NOMO-1 (cell line): ENCODE measurements at regions not wholly inside any gene's neighbourhood (a gene's known extent, or its start where the extent isn't known, plus 50 kb on each side); places are given as distances from the start of the nearest gene placed in this dataset.

Experiments used
- DNase-seq, 2 experiments: peaks; one replicate each; lab custom pipeline; 2025; ENCODE audit not compliant: unreplicated experiment in 2 of 2; lab: John Stamatoyannopoulos, UW

DNA sequence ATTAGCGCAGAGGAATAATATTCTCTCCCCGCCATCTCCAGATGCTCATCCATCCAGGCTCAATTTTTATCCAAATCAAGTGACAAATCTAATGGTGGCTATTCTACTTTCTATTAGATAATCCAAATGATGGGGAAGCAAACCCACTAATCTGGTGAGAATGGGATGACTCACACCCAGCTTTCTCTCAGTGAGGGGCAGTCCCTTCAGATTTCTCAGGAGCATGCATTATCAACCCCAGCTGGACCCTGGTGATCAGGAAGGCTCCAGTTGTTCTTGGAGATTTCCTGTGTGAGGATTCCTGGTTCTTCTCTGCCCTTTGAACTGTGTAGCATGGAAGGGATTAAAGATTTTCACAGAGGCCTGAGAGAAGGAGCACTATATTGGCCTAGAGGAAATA, 358.0 kb downstream of the WDR72 start:
- DNase-seq: no peak

DNA sequence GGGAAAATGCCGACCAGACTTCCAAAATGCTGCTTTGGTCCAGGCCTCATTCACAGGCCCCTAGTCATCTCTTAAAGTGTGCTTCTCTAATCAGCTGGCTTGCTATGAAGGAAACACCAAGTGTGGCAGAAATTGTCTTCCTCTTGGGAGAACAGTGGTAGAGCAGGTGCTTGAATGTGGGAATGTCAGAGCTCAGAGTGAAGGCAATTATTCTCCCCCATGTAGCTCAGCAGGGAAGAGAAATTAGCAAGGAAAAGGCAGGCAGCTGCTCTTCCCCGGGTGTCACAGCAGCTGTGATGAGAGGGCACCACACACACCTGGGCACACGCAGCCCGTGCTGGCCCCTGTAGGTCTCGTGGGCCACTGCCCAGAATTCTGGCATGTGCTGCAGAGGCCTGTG, 358.5 kb downstream of the WDR72 start:
- no peak for DNase-seq

DNA sequence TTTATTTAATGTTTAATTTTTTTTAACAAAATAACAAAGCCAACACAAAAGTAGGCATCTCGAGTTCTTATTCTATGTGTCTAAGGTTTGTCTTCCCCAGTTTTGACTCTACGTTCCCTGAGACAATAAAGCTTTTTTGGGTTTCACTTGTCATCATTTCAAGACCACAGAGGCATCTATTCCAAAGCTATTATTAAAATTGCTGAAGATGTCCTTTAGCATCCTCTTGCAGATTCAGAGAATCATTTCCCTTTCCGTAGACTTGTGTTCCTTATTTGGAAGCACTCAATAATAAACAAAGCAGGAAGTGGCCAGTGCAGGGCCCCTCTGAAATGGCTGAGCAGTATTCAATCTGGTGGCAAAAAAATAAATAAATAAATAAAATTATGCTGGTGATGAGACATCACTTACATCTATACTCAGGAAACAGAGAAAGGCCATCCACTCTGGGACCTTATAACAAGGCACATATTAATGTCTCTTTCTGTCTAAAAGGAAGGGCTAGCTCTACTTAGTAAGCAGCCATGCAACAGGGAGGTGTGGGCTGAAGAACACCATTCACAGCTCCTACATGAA, 362.3 kb downstream of the WDR72 start:
- DNase-seq: no peak

DNA sequence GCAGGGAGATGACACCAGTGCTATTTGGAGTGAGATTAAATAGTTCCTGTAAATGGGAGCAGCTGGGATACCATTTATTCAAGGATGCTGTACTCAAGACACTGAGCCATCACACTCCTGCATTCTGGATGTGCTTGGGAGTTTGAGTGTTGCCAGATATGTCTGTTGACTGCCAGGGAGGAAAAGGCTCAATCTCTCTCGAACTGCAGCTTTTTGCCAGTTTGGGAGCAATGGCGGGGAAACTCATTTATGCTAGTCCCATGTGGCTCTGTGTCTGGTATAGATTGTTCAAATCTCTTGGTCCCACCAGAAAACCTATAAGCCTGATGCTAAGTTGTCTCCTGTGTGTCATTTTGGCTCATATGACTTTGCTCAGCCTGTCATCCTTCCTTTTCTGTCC, 363.6 kb downstream of the WDR72 start:
- no peak for DNase-seq

DNA sequence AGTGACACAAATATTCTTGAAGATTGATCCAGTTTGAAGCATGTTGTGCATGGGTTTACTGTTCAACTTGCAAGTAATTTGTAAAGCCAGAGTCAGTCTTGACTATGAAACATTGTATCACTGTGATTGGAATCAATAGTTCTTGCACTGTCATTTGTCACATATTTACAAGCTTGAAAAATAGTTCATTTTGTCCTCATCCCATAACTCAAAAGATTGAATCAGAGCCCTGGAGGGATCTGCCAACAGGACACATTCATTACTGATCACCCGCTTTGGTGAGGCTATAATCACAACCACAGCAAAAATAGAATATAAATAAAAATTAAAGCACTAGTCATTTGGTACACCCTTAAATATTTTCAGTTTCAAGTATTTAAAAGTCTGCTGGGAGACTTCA, 368.9 kb downstream of the WDR72 start:
- no peak for DNase-seq

DNA sequence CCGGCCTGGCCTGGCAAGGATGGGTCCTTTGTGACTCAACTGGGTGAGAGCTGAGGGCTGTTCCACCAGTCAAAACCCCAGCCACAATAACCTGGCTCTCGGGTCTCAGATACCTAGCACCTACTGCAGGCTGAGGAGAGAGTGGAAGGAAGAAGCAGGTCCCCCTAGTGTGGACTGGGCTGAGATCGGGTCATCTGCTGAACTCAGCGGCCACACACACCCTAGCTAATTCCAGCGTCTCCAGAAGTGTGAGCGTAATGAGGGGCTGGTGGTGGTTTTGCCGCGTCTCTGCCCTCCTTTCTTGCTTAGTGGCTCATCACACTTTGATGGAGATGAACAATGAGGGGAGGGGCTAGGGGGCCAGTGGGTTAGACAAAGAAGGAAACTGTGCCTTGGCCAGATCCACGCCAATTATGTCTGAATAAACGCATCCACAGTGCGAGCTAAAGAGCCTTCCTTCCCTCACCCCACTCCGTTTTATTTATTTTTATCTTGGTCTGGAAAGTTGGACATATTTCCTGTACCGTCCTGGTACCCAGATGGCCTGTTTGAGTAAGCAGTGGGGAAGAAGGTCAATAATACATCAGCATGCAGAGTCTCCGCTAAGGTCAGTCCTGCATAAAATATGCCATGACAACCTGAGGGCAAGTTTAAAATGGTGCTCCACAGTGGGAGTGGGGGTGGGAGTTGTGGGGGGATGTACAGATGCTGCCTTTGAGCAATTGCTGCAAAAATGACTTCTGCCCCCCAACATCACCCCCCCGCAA, 370.0 kb downstream of the WDR72 start:
- DNase-seq: no peak

DNA sequence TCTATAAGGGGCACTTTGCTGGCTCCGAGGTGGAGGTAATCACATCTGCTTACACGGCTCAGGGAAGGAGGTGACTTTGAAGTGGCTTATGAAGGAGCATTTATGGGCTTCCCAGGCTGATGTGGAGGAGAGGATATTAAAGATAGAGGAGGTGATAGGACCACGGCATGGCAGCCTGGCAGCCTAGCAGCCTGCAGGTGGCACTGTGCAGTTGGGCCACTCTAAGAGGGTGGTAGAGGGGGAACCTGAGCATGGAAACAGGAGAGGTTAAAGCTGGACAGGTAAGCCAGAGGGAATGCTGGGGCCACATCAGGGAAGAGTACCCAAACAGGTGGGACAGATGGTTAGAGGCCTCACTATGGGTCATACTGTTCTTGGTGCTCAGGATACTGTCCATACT, 375.0 kb downstream of the WDR72 start:
- no peak for DNase-seq

DNA sequence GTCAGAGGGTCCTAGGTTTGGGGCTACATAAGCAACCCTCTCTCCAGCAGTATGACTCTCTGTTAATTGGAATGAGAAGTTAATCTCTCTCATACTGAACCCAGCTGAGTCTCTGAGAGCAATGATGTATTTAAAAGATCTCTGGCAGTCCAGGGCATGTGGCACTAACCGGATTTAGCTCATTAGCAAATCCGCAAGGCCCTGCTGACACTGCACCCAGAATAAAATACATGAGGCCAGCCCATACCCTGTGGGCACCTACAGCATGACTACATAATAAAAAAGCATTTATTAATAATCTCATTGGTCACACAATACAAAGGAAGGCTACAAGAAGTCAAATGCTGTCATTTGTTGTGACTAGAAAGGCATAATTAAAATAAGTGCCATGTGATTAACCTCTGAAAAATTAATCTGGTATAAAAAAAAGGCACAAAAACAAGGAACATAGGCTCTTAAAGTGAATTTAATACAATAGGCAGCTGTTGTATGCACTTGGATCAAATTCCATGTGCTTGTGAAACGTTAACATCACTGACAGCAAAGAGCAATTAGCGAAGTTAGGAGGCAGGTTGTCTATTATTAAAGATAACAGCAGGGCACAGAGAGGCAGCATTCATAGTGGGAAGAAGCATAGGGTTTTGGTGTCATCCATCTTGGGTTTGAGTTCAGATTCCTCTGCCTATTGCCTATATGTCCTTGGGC, 381.2 kb downstream of the WDR72 start:
- DNase-seq: no peak

DNA sequence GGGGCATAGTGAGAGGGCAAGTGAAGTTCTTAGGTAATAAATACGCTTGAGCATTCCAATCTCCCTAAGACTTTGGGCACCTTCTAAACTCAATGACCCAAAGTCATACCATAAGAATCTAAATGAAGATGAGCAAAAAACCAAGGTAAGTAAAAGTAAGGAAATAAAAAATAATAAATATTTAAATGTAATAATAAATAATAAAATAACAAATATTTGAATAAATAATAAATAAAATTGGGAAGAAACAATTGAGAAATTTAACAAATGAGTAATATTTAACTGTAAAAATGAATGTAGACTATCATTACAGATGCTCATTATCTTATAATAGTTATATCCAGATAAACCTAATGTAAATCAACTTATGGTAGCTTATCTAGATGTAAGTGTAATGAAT, 391.7 kb downstream of the WDR72 start:
- DNase-seq: no peak

DNA sequence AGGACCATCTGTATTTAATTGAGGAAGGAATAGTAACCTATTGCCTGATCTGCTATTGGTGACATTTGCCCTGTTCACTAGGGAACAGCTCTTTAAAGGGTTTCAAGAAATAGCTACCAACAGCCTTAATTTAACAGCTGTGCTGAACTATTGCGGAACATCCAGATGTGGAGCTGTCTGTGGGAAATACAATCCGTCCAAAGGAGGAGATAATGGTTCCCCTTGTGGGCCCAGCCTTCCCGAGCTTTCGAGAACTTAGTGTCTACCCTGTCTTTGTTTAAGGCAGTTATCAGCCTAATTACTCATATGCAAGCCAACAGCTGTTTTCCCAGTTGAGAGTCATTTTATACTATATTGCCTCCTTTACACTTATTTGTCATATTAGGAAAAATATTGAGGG, 398.6 kb downstream of the WDR72 start:
- DNase-seq: no peak

DNA sequence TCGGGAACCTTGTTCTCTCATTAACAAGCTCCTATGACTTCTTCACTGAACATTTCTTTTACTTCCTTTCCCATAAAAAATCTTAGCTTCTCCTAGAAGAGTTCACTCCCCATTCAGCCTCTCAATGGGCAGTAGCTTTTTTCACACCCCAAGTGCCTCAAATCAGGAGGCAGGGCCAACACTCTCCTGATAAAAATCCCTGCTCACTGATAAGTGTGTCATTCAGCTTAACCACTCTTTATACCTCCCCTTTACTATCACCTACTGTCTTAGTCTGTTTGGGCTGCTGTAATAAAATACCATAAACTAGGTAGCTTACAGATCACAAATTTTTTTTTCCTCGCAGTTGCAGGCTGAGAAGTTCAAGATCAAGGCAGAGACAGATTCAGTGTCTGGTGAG, 400.4 kb downstream of the WDR72 start:
- DNase-seq: no peak

DNA sequence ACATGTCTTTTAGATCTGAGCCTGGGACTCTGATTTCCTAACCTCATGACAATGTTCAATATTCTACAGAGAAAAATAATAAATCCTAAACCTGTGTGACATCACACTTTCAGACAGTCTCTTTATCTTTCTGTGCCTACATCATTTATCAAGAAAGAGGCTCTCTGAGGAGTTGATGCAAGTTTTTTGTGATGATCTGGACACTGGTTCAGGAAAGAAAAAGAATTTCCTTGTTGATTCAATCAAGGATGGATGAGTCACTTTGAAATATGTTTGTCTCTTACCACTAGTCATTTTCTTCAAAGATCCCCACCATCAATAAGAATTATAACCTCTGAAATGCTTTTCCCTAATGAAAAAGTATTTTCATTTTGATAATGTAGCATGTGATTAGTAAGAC, 404.6 kb downstream of the WDR72 start:
- no peak for DNase-seq

DNA sequence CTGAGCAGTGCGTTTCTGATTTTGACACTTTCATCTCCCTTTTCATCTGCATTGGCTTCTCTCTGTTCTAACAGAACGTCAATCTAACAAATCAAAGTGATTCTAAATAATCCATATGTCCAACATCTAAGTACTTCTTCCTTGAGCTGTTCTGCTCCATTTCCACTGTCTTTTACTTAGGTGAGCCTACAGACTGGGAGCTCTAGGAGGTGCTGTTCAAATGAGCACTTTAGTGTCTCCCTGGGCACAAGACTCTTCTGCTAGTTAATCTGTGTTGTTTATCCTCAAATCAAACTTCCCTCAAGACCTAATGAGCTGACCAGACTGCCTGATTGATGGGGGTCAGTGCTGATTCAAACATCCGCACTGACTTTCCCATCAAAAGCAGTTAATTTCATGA, 408.1 kb downstream of the WDR72 start:
- no peak for DNase-seq

DNA sequence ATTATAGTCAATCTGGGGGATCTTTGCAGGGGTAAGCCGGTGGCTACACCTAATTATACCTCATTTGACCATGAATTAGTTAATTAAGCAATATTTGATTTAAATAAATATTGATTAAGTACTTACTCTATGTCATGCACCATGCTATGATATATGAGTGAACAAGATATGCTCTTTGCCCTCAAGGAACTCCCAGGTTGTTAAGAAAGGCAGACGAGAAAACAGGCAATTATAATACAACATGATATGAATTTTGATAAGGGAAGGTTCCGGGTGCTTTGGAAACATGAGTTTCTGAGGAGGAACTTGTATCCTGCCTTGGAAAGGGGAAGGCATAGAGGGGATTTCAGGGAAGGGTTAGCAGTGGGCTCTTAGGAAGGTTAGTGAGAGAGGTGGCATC, 412.9 kb downstream of the WDR72 start:
- no peak for DNase-seq

DNA sequence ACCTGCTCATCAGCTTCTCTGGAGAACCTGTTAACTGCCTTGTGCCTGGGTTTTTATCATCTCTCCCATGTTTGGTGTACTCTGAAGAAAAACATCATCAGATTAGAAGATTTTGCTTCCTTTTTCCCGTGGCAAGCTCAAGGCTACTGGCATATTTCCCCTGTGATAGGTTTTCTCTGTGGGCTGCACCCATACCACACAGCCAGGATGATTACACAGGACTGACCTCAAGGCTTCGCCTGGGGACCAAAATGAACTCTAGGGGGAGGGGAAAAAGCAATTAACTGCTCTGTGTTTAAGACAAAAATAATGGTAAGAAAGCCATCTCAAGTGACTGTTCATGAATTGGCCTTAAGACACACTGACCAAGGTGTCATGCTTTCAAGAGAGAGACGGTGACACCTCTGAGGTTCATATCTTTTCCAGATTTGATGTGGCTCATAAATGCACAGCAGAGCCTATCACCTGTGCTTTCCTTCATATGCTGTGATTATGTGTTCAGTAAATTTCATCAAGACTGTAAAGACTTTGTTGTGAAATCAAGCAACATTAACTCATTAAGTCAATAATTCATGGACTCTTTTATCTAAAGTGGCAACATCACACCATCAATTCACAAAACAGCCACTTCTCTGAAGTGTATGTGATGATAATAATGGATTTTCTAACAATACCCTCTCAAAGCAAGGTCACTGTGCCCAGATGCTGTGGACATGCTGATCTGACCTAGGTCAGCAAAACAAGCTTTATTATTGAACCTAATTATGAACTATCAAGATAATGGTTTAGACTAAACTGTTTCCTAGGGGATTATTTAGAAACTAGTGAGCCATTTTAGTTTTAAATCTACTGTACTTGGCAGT, 427.9 kb downstream of the WDR72 start:
- no peak for DNase-seq

DNA sequence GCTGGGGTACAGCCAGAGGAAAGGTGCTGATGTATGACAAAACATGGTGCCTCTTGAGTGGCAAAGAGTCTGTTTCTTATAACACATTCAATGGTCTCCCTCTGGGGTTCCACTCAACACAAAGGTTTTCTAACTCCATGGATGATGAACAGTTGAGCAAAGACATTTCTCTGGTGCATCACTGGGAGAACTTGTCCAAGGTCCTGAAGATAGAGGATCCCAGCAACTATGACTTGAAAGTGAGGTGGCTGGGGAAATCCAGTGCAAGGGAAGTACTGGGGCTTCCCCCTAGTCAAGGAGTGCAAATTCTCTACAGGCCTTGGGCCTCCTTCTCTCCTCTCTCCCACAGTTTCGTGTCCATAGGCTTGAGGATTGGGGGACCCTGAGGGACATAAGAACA, 431.1 kb downstream of the WDR72 start:
- no peak for DNase-seq

DNA sequence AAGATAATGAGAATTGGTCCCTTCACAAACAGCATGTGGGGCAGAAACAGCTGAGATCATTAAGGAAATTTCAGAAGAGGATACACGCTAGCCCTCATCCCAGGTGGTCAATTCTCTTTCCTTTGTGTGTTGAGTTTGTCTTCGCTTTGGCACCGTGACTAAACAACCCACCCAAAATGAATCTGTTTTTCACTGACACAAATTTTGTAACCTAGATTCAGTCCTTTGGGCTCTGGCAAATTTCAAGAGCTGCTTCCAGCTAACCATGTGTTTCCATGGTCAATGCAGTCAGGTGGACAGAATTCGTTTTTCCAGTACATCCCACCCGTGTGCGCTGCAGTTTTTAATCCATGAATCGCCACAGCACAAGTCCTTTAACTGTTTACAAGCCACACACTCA, 435.4 kb downstream of the WDR72 start:
- no peak for DNase-seq

DNA sequence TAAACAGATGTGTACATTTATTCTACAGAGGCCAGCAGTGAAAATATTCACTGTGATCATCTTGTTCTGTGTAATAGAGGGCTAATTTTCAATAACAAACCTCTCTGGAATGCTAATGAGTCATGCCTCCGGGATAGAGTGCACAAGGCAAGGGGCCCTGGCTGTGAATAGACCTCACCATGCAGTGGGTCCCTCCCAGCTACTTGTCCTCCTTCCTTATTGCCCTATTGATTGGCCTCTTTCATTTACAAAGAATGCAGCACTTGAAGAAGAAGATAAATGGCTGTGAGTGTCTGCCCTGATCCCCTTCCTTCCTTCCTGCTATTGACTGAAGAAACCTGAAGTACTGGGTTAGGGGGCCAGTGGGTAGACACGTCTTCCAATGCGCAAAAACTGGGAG, 436.3 kb downstream of the WDR72 start:
- no peak for DNase-seq

DNA sequence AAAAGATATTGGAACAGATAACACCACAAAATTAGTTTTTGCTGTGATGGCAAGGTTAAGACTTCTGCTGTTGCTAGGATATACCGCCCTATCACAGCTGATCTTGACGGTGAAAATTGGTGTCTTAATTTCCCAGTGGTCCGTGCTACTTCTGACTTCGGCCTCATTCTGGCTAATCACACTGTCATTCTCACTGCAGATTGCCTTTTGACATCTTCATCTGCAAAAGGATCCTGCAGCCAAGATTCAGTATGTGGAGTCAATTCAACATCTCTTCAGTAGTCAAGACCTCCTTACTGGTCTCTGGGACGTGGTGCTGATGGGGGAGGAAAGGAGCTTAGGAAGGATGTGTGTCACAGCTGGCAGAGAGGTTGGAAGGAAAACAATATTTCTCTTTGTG, 438.6 kb downstream of the WDR72 start:
- no peak for DNase-seq

DNA sequence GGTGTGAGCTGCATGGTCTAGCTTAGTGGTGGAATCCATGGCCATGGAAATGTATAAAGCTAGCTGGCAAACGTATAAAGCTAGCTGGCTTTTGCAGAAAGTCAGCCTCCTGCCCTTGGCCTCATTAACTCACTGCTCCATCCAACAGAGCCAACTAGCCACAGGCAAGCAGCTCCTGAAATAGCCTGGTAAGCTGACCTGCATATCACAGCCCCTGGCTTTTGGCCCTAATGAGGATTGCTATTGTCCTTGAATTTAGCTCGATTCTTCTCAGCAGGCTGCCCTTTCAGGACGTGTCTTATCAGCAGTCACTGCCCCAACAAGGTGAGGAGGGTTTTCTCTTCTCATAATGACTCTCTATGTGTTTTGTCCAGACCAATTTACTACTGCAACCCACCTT, 446.8 kb downstream of the WDR72 start:
- no peak for DNase-seq

DNA sequence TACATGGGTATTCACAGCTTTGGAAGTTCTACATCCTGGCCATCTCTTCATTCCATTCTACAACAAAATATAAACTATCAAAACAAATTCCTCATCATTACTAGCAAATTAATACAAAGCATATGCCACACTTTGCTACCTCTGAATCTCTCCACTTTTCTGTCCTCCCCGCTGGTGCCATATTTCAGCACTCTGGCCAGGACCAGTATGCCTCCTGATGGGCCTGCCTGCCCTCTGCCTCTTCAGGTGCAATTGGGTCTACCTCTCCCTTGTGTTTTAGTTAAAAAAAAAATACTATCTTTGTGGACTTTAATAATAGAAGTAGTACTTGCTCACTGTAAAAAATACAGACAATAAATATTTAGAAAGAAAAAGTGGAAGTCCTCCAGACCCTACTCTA, 448.8 kb downstream of the WDR72 start:
- no peak for DNase-seq
